Cardiac fibroblast (primary cell): ENCODE measurements at regions not wholly inside any gene's neighbourhood (a gene's known extent, or its start where the extent isn't known, plus 50 kb on each side); places are given as distances from the start of the nearest gene placed in this dataset.

Experiments used
- DNase-seq, 2 donors: peaks; one replicate each; pipeline versions ENCODE4 v3.0.0 to v3.0.0-alpha.2; 2010; ENCODE audit warnings: low read depth in 2 of 2
- H3K4me3 ChIP-seq, 2 donors: replicated peaks in 1 of 2; 1 replicate in 1 of 2; 2 replicates in 1 of 2; pipeline ENCODE4 v1.5.1; 2011; ENCODE audit warnings: low read depth in 2 of 2, low read length in 2 of 2, mild to moderate bottlenecking in 2 of 2, moderate library complexity in 1 of 2
- TF ChIP-seq, protein P1 (sequence below): IDR thresholded peaks from one replicate; pipeline ENCODE4 v1.5.1; 2011; ENCODE audit warnings: low read depth, mild to moderate bottlenecking, low read length, inconsistent platforms

- TF ChIP-seq, protein P1, sequence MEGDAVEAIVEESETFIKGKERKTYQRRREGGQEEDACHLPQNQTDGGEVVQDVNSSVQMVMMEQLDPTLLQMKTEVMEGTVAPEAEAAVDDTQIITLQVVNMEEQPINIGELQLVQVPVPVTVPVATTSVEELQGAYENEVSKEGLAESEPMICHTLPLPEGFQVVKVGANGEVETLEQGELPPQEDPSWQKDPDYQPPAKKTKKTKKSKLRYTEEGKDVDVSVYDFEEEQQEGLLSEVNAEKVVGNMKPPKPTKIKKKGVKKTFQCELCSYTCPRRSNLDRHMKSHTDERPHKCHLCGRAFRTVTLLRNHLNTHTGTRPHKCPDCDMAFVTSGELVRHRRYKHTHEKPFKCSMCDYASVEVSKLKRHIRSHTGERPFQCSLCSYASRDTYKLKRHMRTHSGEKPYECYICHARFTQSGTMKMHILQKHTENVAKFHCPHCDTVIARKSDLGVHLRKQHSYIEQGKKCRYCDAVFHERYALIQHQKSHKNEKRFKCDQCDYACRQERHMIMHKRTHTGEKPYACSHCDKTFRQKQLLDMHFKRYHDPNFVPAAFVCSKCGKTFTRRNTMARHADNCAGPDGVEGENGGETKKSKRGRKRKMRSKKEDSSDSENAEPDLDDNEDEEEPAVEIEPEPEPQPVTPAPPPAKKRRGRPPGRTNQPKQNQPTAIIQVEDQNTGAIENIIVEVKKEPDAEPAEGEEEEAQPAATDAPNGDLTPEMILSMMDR = no peak
- no peak for DNase-seq
Measured at GRCh38 chr11:45546366-45546765, 119.1 kb downstream of the CHST1 start.

DNA sequence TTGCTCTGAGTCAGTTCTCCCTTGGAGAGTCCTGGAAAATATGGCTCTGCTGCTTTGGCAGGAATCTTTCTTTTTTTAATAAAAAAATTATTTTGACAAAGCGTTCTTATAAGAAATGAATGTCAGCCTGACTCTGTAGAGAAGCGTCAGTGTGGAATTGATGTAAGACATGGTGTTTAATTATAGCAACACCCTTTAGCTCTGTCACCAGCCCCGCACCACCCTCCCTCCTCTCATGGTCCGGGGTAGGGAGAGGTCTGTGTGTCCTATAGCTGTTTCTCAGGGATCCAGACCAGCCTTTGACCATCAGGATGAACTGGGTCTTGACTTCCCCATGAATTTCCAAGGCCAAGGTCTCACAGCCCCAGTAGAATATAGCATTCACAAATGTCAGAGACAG is 120.6 kb downstream of the CHST1 start:
- TF ChIP-seq, protein P1 = no peak
- DNase-seq = no peak
- H3K4me3 ChIP-seq = no peak overlapping the region

More at GRCh38 chr11:45546366-45546765, 119.1 kb downstream of the CHST1 start:
- H3K4me3 ChIP-seq = no peak overlapping the region

GRCh38 chr11:45543808-45544422 is 121.5 kb downstream of the CHST1 start:
- no peak overlapping the region for H3K4me3 ChIP-seq
- TF ChIP-seq, protein P1 = no peak
- peak; percentile 29 to 40 for DNase-seq

DNA sequence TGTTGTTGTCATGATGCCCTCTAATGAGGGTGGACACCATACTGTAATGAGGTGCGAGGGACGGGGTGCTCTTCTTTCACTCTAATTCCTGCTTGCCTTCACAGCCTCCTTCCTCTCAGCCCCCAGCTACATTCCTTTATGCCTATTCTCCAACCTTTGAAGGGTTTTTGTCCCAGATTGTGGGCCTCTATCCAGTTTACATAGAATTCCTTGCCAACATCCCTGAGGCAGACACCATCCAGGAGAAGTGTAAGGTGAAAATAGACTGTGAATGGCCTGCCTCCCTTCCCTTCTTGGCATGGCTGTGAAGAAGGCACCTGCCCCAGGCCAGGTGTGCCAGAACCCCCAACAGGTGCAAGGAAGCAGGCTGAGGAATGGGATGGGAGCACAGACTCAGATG is 122.3 kb downstream of the CHST1 start:
- DNase-seq = no peak

DNA sequence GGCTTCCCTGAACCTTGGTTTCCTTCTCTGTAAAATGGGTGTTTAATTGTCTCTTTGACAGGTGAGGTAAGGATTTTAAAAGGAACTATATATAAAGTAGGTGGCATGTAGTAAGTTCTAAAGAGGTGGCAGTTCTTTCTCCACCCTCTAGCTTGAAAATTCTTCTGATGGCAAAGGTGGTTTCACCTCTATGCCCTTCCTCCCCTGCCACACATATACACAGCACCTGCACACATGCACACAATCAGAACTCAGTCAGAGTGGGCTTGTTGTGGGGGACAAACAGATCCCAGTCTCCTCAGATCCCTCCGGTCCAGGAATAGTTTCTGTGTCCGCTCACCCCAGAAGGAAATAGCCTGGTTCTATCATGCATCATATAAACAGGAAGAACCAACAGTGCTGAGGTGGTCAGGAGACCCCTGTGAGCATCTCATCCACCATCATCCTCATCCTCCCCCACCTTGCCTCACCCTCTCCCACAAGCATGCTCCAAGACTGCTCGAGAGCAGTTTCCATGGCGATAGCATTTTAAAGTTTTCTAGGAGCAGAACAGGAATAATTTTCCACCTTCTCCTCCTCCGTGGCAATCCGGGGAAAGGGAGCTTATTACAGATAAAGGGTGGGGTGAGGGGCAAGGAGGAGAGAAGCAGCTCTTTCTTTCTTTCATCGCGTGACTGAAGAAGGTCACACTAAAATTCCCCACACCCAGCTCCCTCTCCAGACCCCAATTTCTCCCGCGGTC is 123.6 kb downstream of the CHST1 start:
- H3K4me3 ChIP-seq = no peak overlapping the region
- no peak for DNase-seq
- TF ChIP-seq, protein P1 = no peak

More for the DNA sequence above, 122.3 kb downstream of the CHST1 start:
- TF ChIP-seq, protein P1 = no peak
- H3K4me3 ChIP-seq = no peak overlapping the region

- DNase-seq = peak in 1 of 2 donors; percentile 48
- TF ChIP-seq, protein P1 = no peak
- no peak overlapping the region for H3K4me3 ChIP-seq
Measured at GRCh38 chr11:45538939-45539338, 126.5 kb downstream of the CHST1 start.
